Lower leg skin (tissue), 3 donors: ENCODE measurements at regions not wholly inside any gene's neighbourhood (a gene's known extent, or its start where the extent isn't known, plus 50 kb on each side); places are given as distances from the start of the nearest gene placed in this dataset.

Source experiments
- POLR2A ChIP-seq, 2 donors: fragments of 450-650 bp; IDR thresholded peaks; one replicate each; pipeline ENCODE4 v1.6.1; 2016 to 2017; ENCODE audit warnings: antibody characterized with exemption in 2 of 2, mild to moderate bottlenecking in 1 of 2, moderate library complexity in 1 of 2
- TF ChIP-seq, protein P1 (sequence below), 3 donors: fragments of 450-650 bp; IDR thresholded peaks; one replicate each; pipeline ENCODE4 v1.5.1; 2016; ENCODE audit warnings: antibody characterized with exemption in 3 of 3, mild to moderate bottlenecking in 3 of 3, moderate library complexity in 2 of 3

DNA sequence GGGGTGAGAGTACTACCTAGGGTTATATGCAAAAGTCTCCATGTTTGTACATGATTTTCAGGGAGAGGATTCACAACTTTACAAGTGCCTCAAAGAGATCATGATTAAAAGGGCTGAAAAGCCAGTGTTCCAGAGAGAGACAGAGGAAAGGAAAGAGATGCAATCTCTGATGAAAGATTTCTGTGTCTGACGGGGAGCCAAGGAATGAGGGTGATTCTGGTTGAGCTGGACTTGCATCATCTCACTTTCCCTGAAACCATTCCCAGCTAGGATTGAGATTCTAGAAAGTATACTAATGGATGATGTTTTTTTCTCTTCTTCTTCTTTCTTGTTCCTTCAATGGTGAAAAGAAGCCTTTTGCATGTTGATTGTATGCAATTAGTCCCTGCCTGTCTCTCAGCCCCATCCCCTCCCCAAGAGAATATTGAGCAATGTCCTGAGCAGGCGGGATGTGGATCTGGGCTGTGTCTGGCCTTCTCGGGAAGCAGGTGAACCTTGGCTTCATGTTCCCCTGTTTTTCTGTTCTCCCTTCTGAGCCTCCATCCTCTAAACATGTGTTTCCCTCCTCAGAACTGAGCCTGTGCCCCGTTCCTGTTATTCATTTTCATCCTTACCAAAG is 186.1 kb downstream of the ZNF365 start:
- TF ChIP-seq, protein P1, sequence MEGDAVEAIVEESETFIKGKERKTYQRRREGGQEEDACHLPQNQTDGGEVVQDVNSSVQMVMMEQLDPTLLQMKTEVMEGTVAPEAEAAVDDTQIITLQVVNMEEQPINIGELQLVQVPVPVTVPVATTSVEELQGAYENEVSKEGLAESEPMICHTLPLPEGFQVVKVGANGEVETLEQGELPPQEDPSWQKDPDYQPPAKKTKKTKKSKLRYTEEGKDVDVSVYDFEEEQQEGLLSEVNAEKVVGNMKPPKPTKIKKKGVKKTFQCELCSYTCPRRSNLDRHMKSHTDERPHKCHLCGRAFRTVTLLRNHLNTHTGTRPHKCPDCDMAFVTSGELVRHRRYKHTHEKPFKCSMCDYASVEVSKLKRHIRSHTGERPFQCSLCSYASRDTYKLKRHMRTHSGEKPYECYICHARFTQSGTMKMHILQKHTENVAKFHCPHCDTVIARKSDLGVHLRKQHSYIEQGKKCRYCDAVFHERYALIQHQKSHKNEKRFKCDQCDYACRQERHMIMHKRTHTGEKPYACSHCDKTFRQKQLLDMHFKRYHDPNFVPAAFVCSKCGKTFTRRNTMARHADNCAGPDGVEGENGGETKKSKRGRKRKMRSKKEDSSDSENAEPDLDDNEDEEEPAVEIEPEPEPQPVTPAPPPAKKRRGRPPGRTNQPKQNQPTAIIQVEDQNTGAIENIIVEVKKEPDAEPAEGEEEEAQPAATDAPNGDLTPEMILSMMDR (IDR thresholded peaks at IDR 0.05): no peak
- TF ChIP-seq POLR2A (IDR thresholded peaks at IDR 0.05): no peak
